ENCODE measurements at regions not wholly inside any gene's neighbourhood (a gene's known extent, or its start where the extent isn't known, plus 50 kb on each side); places are given as distances from the start of the nearest gene placed in this dataset.

DNA sequence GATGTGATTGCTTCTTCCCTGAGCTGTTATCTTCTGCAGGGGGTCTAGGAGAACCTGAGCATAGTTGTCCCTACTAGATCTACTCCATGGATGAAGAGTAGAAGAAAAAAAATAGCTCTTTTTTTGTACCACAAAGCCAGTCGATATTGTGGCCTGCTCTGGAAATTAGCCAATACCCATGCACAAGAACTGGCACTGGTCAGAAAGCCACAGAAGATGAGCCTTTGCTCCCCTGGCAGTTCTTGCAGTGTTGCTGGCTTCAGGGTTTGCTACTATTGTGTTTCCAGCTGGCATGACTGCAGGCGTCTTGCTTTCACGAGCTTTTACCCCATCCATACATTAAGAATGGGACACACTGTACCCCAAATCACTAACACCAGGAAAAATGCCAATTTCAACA, 547.7 kb upstream of the KLF12 start:
- no peak for DNase-seq (ENCODE audit: low read depth in 1 of 2, low spot score in 1 of 2)

DNA sequence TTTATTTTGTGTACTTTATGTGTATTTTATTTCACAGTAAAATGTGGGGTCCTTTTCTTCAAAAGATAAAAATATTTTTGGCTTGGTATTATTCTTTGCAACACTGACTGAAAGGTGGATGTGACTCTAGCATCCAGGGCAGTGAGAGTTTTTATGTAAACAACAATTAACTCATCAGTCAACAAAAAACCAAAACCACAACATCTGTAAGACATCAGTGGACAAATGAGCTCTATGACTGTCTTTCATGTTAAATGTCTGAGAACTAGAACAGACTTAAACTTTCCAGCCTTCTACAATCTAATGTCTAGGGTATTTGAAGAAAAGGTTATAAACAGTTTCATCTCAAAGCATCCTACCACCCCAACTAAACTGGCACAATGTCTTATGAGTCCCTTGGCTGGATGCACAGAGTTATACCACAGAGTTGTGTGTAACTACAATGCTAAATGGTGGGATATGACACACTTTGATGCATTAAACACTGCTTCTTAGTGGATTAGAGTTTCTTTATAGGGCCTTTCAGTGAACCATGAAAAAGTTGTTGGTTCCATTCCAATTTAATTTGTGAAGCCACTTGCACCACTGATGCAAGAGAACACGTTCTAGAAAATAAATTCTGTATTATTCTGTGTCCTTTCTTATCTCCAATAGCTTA, 544.2 kb upstream of the KLF12 start:
- DNase-seq (ENCODE audit: low read depth in 1 of 2, low spot score in 1 of 2) = no peak

DNA sequence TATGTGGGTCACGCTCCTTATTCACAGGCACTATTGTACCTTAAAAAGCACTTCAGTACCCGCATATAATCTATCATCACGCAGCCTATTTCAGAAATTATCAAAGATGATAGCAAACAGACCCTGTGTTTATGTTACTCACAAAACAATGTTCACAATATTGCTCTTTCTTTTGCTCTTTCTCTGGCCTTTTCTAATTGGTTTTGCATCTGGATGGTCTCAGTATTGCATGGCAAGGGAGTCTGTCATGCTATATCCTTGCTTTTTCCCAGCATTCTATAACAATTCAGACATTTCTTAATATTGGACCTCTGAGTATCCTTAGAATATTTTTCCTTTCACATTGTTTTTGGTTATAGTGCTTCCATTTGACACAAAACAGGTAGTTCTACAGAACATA, 541.8 kb upstream of the KLF12 start:
- no peak for DNase-seq (ENCODE audit: low read depth in 1 of 2, low spot score in 1 of 2)

DNA sequence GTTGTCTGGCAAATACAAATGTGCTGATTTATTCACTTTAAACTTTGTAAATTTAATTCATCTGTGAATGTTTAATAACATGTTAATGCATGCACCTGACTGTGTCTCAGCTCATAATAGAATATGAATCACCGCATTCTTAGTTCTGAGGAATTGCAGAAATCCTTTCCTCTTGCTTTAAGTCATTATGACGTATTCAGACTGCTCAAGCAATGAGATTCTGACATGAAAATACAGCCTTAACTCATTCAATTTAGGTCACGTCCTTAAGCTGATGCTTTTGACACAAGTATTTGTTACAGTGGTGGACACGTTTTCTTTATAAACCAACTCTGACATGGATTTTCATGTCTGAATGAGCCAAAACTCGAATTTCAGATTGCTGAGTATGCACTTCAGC, 541.0 kb upstream of the KLF12 start:
- DNase-seq (ENCODE audit: low read depth in 1 of 2, low spot score in 1 of 2) = no peak

DNA sequence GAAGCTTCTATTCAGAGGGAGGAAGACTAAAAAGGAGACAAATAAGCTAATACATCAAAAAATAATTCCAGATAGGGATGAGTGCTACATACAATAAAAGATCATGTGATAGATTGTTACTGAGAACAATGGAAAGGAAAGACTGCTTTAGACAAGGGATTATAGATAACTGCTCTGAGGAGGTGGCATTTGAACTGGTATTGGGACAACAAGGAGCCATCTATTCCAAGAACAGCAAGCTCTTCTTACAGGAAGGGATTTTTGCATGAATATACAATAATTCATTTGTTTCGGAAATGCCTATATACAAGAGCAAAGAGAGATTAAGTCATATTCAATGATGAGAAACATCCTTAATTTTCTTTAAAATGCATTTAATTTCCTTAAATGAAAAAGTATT, 540.5 kb upstream of the KLF12 start:
- DNase-seq (ENCODE audit: low read depth in 1 of 2, low spot score in 1 of 2) = no peak

DNA sequence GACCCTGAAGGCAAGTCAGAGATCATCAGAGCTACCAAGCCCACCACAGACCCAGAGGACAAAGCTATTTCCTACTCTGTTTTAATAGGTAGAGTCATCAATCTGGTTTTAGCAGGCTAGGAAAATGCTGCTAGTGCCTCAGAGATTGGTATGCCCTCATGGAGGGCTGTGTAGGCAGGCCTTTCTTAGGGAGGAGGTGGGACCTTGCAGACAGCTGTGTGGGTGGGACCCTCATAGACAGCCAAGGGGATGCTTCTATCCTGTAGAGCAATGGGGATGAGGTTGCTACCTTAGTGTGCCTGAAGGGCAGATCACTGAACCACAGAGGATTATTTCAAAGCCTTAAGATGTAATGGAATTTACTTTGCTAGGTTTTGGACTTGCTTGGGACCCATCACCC, 534.9 kb upstream of the KLF12 start:
- DNase-seq (ENCODE audit: low read depth in 1 of 2, low spot score in 1 of 2) = no peak

DNA sequence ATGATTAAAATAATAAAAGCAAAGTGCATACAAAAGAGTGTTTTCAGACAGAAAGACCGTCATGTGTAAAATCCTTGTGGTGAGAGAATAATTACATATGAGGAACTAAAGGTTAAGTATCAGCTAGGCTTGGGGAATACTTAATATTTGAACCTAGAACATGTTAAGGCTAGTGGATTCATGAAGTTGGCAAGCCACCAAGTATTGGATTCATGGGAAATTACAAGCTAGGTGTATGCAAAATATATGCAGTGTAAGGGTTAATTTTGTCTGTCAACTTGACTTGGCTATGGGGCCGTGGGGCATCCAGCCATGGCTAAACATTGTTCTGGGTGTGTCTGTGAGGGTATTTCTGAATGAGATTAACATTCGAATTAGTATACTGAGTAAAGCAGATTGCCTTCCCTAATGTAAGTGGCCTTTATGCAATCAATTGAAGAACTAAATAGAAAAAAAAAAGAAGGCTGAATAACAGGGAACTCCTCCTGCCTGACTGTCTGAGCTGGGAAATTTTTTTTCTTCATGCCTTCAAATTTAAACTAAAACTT, 533.5 kb upstream of the KLF12 start:
- DNase-seq (ENCODE audit: low read depth in 1 of 2, low spot score in 1 of 2) = no peak

DNA sequence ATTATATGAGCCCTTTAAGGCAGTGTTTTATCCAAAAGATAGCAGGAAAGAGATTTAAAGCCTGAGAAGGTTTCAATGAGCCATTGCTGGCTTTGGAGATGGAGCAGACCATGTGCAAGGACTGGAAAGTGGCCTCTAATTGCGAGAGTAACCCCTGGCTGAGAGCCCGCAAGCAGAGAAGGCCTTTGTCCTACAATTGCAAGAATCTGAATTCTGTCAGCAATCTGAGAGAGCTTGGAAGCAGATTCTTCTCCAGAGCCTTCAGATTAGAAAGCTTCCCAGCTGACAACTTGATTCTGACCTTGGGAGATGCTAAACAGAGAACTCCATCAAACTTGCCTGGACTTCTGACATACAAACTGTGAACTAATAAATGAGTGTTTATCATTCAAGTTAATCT, 528.7 kb upstream of the KLF12 start:
- DNase-seq (ENCODE audit: low read depth in 1 of 2, low spot score in 1 of 2) = no peak

DNA sequence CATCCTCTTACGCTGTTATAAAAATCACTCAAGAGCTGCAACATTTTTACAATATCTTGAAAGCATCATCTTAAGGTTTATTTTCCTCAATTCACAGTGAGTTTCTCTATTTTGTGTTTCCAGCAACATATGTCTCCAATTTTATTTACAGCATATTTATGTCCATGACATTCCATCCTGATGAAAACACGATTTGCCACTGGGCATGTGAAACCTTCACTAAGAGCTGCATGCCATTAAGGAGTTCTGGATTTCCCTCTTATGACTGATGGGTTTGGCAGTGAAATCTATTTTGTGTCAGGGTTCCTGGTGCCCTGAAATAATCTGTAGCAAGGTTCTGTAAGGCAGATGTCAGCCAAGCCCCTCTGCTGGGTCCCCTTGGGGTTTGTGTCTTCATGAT, 527.6 kb upstream of the KLF12 start:
- no peak for DNase-seq (ENCODE audit: low read depth in 1 of 2, low spot score in 1 of 2)

DNA sequence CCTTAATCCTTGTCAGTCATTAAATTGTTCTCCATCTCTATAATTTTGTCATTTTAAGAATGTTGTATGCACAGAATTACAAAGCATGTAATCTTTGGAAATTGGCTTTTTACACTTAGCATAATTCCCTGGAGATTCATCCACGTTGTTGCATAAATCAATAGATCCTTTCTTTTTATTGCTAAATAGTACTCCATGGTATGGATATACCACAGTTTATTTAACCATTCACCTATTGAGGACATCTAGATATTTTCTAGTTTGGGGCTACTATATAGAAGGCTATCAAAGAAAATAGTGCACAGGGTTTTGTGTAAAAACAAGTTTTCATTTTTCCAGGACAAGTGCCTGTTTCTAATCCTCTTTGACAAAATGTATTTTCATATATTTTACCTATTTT, 523.6 kb upstream of the KLF12 start:
- DNase-seq (ENCODE audit: low read depth in 1 of 2, low spot score in 1 of 2) = no peak

DNA sequence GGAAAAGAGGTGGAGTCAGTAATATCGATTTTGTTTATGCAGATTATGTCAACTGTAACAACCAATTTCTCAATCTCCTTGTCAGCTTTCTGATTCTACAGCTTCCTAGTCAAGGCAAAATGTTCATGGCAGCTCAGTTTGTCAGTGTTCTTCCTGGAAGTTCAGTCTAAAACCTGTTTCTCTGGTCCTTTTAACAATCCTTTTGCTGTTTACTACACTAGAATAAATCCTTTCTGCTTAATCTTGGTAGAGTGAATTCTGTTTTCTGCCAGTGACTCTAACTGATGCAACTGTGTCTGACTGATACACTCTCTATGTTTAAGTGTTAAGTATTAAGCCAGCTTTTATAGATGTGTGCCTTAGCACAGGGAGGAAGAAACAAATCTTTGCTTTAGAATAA, 516.9 kb upstream of the KLF12 start:
- DNase-seq (ENCODE audit: low read depth in 1 of 2, low spot score in 1 of 2) = no peak

DNA sequence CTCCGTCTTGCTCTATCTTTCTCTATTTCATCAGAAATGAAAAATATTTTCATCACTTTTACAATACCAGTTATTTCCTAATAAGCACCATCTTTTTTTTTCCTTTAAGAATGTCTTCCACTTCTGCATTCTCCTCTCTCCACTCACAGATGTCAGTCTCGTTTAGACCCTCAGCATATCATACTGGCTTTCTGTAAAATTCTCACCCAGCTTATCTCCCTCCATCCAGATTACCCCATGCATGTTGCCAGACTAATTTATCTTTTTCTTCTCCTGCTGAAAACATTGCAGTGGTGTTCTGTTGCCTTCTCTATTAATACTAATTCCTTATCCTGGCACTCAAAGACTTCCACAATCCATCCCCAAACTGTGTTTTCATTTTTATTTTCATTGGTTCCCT, 513.8 kb upstream of the KLF12 start:
- no peak for DNase-seq (ENCODE audit: low read depth in 1 of 2, low spot score in 1 of 2)

DNA sequence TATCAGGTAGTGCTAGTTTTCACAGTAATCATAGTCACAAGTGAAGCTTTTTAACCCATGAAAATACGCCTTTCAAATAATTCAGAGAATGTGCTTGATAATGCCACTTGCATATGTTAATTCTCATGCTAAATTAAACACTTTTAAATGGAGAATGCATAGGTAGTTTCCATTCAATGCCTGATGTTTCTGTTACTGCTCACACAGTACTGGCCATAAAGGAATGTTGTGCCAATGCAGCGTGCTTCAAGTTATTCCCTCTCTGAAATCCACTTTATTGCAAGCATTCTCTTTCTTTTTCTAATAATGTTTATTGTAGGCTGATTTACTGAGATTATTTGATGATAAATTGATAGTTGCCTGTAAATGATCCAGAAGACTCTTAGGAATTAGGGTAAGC, 513.0 kb upstream of the KLF12 start:
- no peak for DNase-seq (ENCODE audit: low read depth in 1 of 2, low spot score in 1 of 2)

DNA sequence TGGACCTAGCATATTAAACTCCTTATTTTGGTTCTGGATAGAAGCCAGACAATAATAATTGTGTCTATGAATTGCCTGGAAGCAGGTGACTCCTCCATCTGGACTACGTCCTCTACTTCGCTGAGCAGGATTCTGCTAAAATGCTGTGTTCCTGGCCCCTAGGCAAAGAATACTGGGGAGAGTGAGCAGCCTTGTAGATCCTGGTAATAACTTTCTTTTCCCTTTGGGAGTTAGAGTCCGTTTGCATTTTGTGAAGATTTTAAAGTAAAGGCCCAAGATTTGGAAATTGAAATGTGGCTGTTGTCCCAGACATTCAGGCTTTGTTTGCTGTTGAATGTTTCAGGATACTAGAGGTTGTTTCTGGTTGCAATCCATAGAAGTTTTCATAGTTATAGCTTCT, 511.9 kb upstream of the KLF12 start:
- no peak for DNase-seq (ENCODE audit: low read depth in 1 of 2, low spot score in 1 of 2)

DNA sequence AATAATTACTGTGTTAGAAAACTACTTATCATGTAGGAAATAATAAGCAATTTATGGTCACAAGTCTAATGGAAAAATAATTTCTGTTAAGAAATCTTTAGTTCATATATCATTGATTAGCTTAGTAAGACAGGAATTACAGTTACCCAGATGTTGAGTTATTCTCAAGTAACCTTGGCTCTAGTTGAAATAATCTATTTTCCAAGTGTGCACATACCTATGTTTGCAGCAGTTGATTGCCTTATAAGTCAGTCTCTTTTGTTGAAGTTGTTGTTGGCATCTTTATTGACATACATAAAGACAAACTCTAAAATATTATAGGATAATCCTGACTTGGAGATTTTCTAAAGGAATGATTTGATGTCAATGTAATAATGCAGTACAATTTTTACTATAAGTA, 511.4 kb upstream of the KLF12 start:
- DNase-seq (ENCODE audit: low read depth in 1 of 2, low spot score in 1 of 2) = no peak

DNA sequence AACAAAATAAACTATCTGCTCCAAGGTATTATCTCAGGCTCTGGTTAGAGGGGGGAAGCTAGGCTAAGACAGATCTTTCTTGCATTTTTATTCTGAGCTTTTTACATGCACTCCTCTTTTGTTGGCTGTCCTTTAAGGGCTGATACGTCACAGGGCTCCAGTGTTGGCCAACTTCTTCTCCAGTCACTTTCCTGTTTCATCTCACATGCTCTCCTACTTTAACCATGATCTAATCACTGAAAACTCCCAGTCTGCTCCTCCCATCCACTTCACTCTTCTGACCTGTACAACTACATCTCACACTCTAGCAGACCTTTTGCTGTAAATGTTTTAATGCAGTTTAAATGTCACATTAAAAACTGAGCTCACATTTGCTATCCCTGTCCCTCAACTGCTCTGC, 510.0 kb upstream of the KLF12 start:
- DNase-seq (ENCODE audit: low read depth in 1 of 2, low spot score in 1 of 2) = no peak

DNA sequence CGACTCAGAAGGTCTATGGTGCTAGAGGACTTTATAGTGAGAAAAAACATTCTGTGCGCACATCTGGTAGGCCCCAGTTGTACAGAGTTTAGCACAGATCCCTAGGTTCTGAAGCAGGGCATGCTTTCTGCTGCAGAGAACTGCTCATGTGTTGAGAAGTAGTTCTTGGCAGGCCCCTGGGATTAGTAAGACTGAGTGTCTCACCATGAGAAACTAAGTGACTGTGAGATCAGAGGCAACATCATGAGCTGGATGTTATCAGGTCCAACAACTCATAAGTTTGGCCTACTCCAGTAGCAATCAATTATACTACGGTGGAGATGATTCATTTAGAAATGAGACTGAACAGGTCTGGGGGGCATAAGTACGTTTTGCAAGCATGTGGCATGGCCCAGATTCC, 507.4 kb upstream of the KLF12 start:
- DNase-seq (ENCODE audit: low read depth in 1 of 2, low spot score in 1 of 2) = no peak

DNA sequence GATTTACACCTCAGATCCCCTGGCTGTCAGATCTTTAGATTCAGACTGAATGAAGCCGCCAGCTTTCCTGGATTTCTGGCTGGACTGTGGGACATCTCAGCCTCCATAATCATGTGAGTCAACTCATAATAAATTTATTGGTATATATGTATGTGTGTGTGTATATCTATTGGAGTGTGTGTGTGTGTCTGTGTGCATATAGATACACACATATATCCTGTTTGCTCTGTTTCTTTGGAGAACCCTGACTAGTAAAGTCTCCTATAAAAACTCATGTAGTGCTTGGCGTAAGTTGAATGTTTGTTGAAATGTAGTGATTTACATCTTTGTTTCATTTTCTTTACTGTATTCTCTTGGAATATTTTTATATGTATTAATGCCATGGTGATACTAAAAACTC, 499.5 kb upstream of the KLF12 start:
- DNase-seq (ENCODE audit: low read depth in 1 of 2, low spot score in 1 of 2) = no peak

DNA sequence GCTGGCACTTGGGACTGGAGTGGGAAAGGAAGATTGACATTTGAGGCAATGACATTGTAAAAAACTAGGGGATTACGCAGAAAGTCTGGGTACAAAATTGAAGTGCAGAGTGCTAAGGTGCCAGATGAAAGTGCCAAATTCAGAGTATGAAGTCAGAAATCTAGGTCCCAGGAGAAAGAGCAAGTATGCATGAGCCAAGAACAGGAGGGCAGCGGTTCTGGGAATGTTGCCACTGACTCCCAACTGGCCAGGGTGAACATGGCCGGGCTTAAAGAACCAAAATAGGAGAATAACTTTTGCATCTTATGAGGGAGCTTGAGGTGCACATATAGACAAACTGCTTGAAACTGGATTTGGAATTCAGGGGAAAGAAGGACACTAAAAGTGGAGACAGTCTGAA, 495.8 kb upstream of the KLF12 start:
- DNase-seq (ENCODE audit: low read depth in 1 of 2, low spot score in 1 of 2) = no peak

DNA sequence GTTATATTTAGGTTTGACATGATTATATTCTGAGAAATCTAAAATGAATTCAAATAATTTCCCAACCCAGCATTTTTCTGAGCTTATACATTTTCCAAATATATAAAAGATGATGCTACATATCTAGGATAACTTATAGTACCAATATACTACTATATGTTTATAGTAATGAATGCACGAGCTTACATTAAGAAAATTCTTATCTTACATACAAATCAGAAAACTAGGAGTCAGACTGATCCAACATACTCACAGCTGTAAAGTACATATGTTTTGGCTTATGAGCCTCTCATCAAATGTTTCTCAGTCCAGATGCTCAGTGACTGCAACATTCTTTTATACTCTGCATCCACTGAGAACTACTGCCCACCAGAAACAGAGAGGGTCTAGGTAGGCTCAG, 491.3 kb upstream of the KLF12 start:
- no peak for DNase-seq (ENCODE audit: low read depth in 1 of 2, low spot score in 1 of 2)

DNA sequence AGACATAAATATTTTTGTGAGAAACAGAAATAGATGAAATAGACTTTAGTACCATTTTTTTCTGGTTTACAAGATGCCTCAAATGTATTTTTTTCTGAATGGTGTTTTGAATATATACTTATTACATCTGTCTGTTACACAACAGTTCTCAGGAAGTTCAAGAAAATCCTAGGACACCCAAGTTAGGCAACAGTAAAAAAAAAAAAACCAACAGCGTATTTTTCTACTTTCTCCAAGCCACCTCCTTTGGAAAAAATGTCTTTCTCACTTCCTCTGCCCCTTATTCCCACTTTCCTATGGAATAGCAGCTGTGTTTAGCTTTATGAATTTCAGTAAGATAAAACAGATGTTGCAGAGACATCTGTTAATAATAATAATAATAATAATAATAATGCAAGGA, 489.6 kb upstream of the KLF12 start:
- DNase-seq (ENCODE audit: low read depth in 1 of 2, low spot score in 1 of 2) = no peak

DNA sequence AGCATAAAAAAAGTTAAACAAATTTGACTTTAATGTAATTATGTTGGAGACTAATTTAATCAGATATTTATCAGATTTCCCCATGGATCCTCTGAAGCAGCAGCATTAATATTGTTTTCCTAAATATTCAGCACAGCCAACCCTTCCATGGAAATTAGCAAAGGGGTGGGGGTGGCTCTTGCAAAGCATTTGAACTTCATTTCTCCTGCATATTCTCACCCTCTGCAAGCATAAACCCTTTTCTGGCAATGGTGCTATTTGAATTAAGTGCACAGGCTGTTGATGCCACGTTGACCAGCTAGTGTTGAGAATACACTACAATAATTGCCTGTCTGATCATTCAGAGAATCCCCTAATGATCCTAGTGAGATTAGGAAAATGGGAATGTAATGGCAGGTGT, 488.1 kb upstream of the KLF12 start:
- no peak for DNase-seq (ENCODE audit: low read depth in 1 of 2, low spot score in 1 of 2)

DNA sequence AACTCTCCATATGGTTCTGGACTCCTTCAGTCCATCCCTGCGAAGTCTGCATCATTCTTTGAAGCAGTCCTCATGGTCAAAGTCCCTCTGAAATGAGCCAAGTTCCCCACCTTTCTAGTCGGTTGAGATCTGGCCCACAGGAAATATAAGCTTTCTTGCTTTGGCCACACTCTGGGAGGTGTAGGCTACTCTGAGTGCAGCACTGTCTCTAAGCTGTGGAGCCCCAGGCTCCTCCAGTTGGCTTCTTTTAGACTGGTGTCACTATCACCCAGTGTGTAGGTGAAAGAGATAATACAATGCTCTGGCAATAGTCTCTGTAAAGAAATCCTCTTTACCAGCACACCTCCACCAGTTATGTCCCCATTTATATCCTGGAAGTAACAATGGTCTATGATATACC, 486.5 kb upstream of the KLF12 start:
- DNase-seq (ENCODE audit: low read depth in 1 of 2, low spot score in 1 of 2) = no peak

DNA sequence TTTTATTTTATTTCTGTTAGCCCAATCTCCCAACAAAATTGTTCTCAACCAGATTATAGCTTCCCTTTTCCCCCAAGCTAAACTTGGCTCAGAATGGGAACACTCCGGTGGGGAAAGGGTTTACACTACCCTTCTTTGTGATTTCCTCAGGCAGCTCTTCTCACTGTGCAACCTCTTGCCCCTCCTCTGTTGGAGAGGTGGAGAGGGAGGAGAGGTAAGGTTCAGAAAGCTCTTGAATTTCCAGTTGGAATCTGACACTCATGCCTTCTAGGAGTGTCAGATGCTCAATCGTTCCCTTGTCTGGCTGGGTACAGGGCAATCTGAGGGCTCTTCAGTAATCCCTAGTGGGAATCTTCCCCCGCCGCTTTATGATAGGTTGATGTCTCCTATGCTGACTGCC, 486.1 kb upstream of the KLF12 start:
- DNase-seq (ENCODE audit: low read depth in 1 of 2, low spot score in 1 of 2) = no peak

All from activated CD4-positive, alpha-beta T cell treated with anti-CD3 and anti-CD28 coated beads, Interleukin-2, amount 50 U/mL, for 24 hours (primary cell).